HCT116 (cell line): ENCODE measurements at regions not wholly inside any gene's neighbourhood (a gene's known extent, or its start where the extent isn't known, plus 50 kb on each side); places are given as distances from the start of the nearest gene placed in this dataset.

ENCODE experiments used
- EZH2 ChIP-seq: fragments of 200-600 bp; sonication (generic); IDR thresholded peaks from 2 replicates; pipeline ENCODE4 v1.6.1; 2017; ENCODE audit warnings: antibody characterized with exemption, mixed run types
- EZH2phosphoT487 ChIP-seq: fragments of 200-600 bp; IDR thresholded peaks from 2 replicates; pipeline ENCODE4 v1.6.1; 2018; ENCODE audit warnings: antibody characterized with exemption, borderline replicate concordance
- POLR2AphosphoS5 ChIP-seq: IDR thresholded peaks from 2 replicates; pipeline ENCODE4 v1.6.1; 2011; ENCODE audit warnings: mild to moderate bottlenecking, low read depth, low read length, moderate library complexity
- YY1 ChIP-seq: IDR thresholded peaks from 2 replicates; pipeline ENCODE4 v1.6.1; 2011; ENCODE audit warnings: low read length, low read depth, moderate library complexity, mild to moderate bottlenecking; ENCODE audit not compliant: insufficient replicate concordance; ENCODE audit errors: extremely low read depth
- ZFX ChIP-seq: fragments of 450-650 bp; IDR thresholded peaks from 2 replicates; pipeline ENCODE4 v1.6.1; 2017
- TF ChIP-seq, protein P1 (sequence below), 3 experiments: fragments of 200-600 bp in 1 of 3; sonication (generic) in 1 of 3; IDR thresholded peaks in 2 of 3; conservative IDR thresholded peaks in 1 of 3; 2 replicates each; pipeline ENCODE4 v1.5.1; 2012 to 2017; ENCODE audit warnings: low read depth in 2 of 3, low read length in 2 of 3, antibody characterized with exemption in 1 of 3, borderline replicate concordance in 1 of 3, control low read depth in 1 of 3, mild to moderate bottlenecking in 1 of 3, mixed read lengths in 1 of 3, mixed run types in 1 of 3, moderate library complexity in 1 of 3; ENCODE audit not compliant: insufficient read depth in 1 of 3

DNA sequence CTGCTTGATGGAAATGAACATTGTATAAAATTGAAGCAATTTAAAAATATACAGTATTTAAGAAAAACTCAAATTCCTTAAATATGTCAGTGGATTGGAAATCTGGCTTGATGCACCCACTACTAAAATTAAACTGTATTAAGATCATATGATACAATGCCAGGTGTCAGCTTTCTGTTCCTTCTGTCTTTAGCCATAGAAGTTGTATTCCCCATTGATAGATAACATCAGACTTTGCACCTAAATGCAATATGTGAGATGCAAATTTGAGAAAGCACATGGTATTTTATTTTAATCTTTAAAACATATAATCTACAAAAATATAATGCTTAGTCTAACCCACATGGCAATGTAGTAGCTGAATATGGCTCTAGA is 697.4 kb upstream of the WWC1 start:
- TF ChIP-seq EZH2 (no peak), YY1 (no peak), EZH2phosphoT487 (no peak), ZFX (no peak), POLR2AphosphoS5 (no peak)
- TF ChIP-seq, protein P1, sequence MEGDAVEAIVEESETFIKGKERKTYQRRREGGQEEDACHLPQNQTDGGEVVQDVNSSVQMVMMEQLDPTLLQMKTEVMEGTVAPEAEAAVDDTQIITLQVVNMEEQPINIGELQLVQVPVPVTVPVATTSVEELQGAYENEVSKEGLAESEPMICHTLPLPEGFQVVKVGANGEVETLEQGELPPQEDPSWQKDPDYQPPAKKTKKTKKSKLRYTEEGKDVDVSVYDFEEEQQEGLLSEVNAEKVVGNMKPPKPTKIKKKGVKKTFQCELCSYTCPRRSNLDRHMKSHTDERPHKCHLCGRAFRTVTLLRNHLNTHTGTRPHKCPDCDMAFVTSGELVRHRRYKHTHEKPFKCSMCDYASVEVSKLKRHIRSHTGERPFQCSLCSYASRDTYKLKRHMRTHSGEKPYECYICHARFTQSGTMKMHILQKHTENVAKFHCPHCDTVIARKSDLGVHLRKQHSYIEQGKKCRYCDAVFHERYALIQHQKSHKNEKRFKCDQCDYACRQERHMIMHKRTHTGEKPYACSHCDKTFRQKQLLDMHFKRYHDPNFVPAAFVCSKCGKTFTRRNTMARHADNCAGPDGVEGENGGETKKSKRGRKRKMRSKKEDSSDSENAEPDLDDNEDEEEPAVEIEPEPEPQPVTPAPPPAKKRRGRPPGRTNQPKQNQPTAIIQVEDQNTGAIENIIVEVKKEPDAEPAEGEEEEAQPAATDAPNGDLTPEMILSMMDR (IDR thresholded peaks at IDR 0.05 in 2 of 3, conservative IDR thresholded peaks at IDR 0.05 in 1 of 3; ENCODE audit: borderline replicate concordance in 1 of 3, insufficient read depth in 1 of 3, low read depth in 2 of 3, low read length in 2 of 3) = no peak
